Stimulated activated effector memory CD8-positive, alpha-beta T cell treated with anti-CD3 and anti-CD28 coated beads, Interleukin-12 subunit alpha, Interleukin-12 subunit beta, amount 100 ng/mL, for 72 hours (primary cell): ENCODE measurements at regions not wholly inside any gene's neighbourhood (a gene's known extent, or its start where the extent isn't known, plus 50 kb on each side); places are given as distances from the start of the nearest gene placed in this dataset.

Experiments used
- ATAC-seq: fragments of 150-1000 bp; cut with Tn5 transposase; 2 replicates; pipeline ENCODE4 v1.10.0; 2021
- DNase-seq, 2 donors: peaks; one replicate each; pipeline ENCODE4 v3.0.0; 2021 to 2022; ENCODE audit warnings: low spot score in 2 of 2
- H3K27ac Mint-ChIP-seq: one replicate; pipeline ENCODE4 v1.8.0; 2022; ENCODE audit warnings: mild to moderate bottlenecking, mixed read lengths
- H3K36me3 Mint-ChIP-seq: one replicate; pipeline ENCODE4 v1.8.0; 2022; ENCODE audit warnings: mild to moderate bottlenecking, mixed read lengths
- H3K4me1 Mint-ChIP-seq: one replicate; pipeline ENCODE4 v1.8.0; 2022; ENCODE audit warnings: mixed read lengths
- H3K4me3 Mint-ChIP-seq: one replicate; pipeline ENCODE4 v1.8.0; 2022; ENCODE audit warnings: mild to moderate bottlenecking, mixed read lengths
- H3K9me3 Mint-ChIP-seq: one replicate; pipeline ENCODE4 v1.8.0; 2022; ENCODE audit warnings: mixed read lengths

- Mint-ChIP-seq H3K27ac (no peak overlapping the region), H3K4me3 (no peak overlapping the region), H3K4me1 (no peaks in the 10 kb centered on the region), H3K9me3 (no peaks in the 10 kb centered on the region), H3K36me3 (no peaks in the 10 kb centered on the region)
- no peak for ATAC-seq
- DNase-seq: no peak
These were observed 504.1 kb upstream of the PKDCC start for GRCh38 chr2:41543726-41544125.

- no peaks in the 10 kb centered on the region for H3K36me3 Mint-ChIP-seq
- no peak overlapping the region for H3K4me3 Mint-ChIP-seq
- H3K27ac Mint-ChIP-seq: no peak overlapping the region
- no peak for ATAC-seq
- H3K4me1 Mint-ChIP-seq: no peaks in the 10 kb centered on the region
- no peak for DNase-seq
- H3K9me3 Mint-ChIP-seq: no peaks in the 10 kb centered on the region
These were observed 503.1 kb upstream of the PKDCC start for GRCh38 chr2:41544709-41545108.

GRCh38 chr2:41546031-41546430, 501.8 kb upstream of the PKDCC start:
- no peak for ATAC-seq
- H3K27ac Mint-ChIP-seq: no peak overlapping the region
- no peaks in the 10 kb centered on the region for H3K4me1 Mint-ChIP-seq
- H3K9me3 Mint-ChIP-seq: no peaks in the 10 kb centered on the region
- H3K36me3 Mint-ChIP-seq: no peaks in the 10 kb centered on the region
- DNase-seq: no peak
- no peak overlapping the region for H3K4me3 Mint-ChIP-seq

- H3K27ac Mint-ChIP-seq: no peak overlapping the region
- H3K36me3 Mint-ChIP-seq: no peaks in the 10 kb centered on the region
- no peak for DNase-seq
- no peaks in the 10 kb centered on the region for H3K4me1 Mint-ChIP-seq
- ATAC-seq: no peak
- no peak overlapping the region for H3K4me3 Mint-ChIP-seq
- H3K9me3 Mint-ChIP-seq: peaks cover 3% of the 10 kb centered on the region
These were observed 479.2 kb upstream of the PKDCC start for GRCh38 chr2:41568648-41569047.

- H3K4me1 Mint-ChIP-seq: no peaks in the 10 kb centered on the region
- no peak overlapping the region for H3K27ac Mint-ChIP-seq
- DNase-seq: no peak
- H3K36me3 Mint-ChIP-seq: no peaks in the 10 kb centered on the region
- peaks cover 3% of the 10 kb centered on the region for H3K9me3 Mint-ChIP-seq
- no peak overlapping the region for H3K4me3 Mint-ChIP-seq
- ATAC-seq: peak; percentile 24
These were observed 475.7 kb upstream of the PKDCC start for GRCh38 chr2:41572154-41572553.

- no peaks in the 10 kb centered on the region for H3K4me1 Mint-ChIP-seq
- no peak for ATAC-seq
- no peak overlapping the region for H3K4me3 Mint-ChIP-seq
- H3K36me3 Mint-ChIP-seq: no peaks in the 10 kb centered on the region
- H3K27ac Mint-ChIP-seq: no peak overlapping the region
- H3K9me3 Mint-ChIP-seq: no peaks in the 10 kb centered on the region
- no peak for DNase-seq
These were observed 471.4 kb upstream of the PKDCC start for GRCh38 chr2:41576423-41576822.

GRCh38 chr2:41579806-41580205, 468.0 kb upstream of the PKDCC start:
- peaks cover 14% of the 10 kb centered on the region for H3K9me3 Mint-ChIP-seq
- no peak for ATAC-seq

GRCh38 chr2:41580806-41581205, 467.0 kb upstream of the PKDCC start:
- Mint-ChIP-seq H3K9me3 (peaks cover 21% of the 10 kb centered on the region), H3K4me1 (no peaks in the 10 kb centered on the region), H3K4me3 (no peak overlapping the region), H3K27ac (no peak overlapping the region), H3K36me3 (no peaks in the 10 kb centered on the region)
- DNase-seq: no peak
- no peak for ATAC-seq

More at GRCh38 chr2:41579806-41580205, 468.0 kb upstream of the PKDCC start:
- DNase-seq: no peak
- H3K4me1 Mint-ChIP-seq: no peaks in the 10 kb centered on the region
- H3K4me3 Mint-ChIP-seq: no peak overlapping the region
- no peaks in the 10 kb centered on the region for H3K36me3 Mint-ChIP-seq
- H3K27ac Mint-ChIP-seq: no peak overlapping the region

GRCh38 chr2:41595240-41595639, 452.6 kb upstream of the PKDCC start:
- no peaks in the 10 kb centered on the region for H3K36me3 Mint-ChIP-seq
- no peak for ATAC-seq
- no peaks in the 10 kb centered on the region for H3K9me3 Mint-ChIP-seq
- no peak overlapping the region for H3K4me3 Mint-ChIP-seq
- H3K4me1 Mint-ChIP-seq: no peaks in the 10 kb centered on the region
- DNase-seq: no peak
- H3K27ac Mint-ChIP-seq: no peak overlapping the region

GRCh38 chr2:41597680-41598079, 450.1 kb upstream of the PKDCC start:
- Mint-ChIP-seq H3K36me3 (no peaks in the 10 kb centered on the region), H3K27ac (no peak overlapping the region), H3K4me3 (no peak overlapping the region), H3K9me3 (no peaks in the 10 kb centered on the region), H3K4me1 (no peaks in the 10 kb centered on the region)
- DNase-seq (no peak), ATAC-seq (no peak)

GRCh38 chr2:41598161-41598894, 449.5 kb upstream of the PKDCC start:
- H3K4me3 Mint-ChIP-seq: no peak overlapping the region
- ATAC-seq: no peak
- DNase-seq: no peak
- H3K9me3 Mint-ChIP-seq: no peaks in the 10 kb centered on the region
- no peaks in the 10 kb centered on the region for H3K4me1 Mint-ChIP-seq
- no peaks in the 10 kb centered on the region for H3K36me3 Mint-ChIP-seq
- H3K27ac Mint-ChIP-seq: no peak overlapping the region

GRCh38 chr2:41600460-41600859, 447.4 kb upstream of the PKDCC start:
- ATAC-seq (no peak), DNase-seq (no peak)
- Mint-ChIP-seq H3K9me3 (no peaks in the 10 kb centered on the region), H3K4me1 (no peaks in the 10 kb centered on the region), H3K27ac (no peak overlapping the region), H3K36me3 (no peaks in the 10 kb centered on the region), H3K4me3 (no peak overlapping the region)

GRCh38 chr2:41602341-41602740, 445.5 kb upstream of the PKDCC start:
- H3K9me3 Mint-ChIP-seq: no peaks in the 10 kb centered on the region
- no peak for DNase-seq
- ATAC-seq: no peak

GRCh38 chr2:41605311-41605710, 442.5 kb upstream of the PKDCC start:
- ATAC-seq: no peak
- Mint-ChIP-seq H3K4me3 (no peak overlapping the region), H3K36me3 (no peaks in the 10 kb centered on the region), H3K9me3 (no peaks in the 10 kb centered on the region), H3K4me1 (no peaks in the 10 kb centered on the region), H3K27ac (no peak overlapping the region)
- no peak for DNase-seq

More at GRCh38 chr2:41602341-41602740, 445.5 kb upstream of the PKDCC start:
- no peak overlapping the region for H3K4me3 Mint-ChIP-seq
- no peaks in the 10 kb centered on the region for H3K4me1 Mint-ChIP-seq
- H3K36me3 Mint-ChIP-seq: no peaks in the 10 kb centered on the region
- H3K27ac Mint-ChIP-seq: no peak overlapping the region

- DNase-seq (no peak), ATAC-seq (no peak)
- Mint-ChIP-seq H3K36me3 (no peaks in the 10 kb centered on the region), H3K9me3 (no peaks in the 10 kb centered on the region), H3K27ac (no peak overlapping the region), H3K4me1 (no peaks in the 10 kb centered on the region), H3K4me3 (no peak overlapping the region)
These were observed 441.9 kb upstream of the PKDCC start for GRCh38 chr2:41605914-41606313.

GRCh38 chr2:41610501-41611190, 437.2 kb upstream of the PKDCC start:
- ATAC-seq (no peak), DNase-seq (no peak)
- no peaks in the 10 kb centered on the region for H3K4me1 Mint-ChIP-seq
- no peak overlapping the region for H3K4me3 Mint-ChIP-seq
- H3K9me3 Mint-ChIP-seq: no peaks in the 10 kb centered on the region
- H3K36me3 Mint-ChIP-seq: no peaks in the 10 kb centered on the region
- no peak overlapping the region for H3K27ac Mint-ChIP-seq
